GM21515 (cell line): ENCODE measurements at regions not wholly inside any gene's neighbourhood (a gene's known extent, or its start where the extent isn't known, plus 50 kb on each side); places are given as distances from the start of the nearest gene placed in this dataset.

Experiments used
- ATAC-seq: cut with Tn5 transposase; IDR thresholded peaks from one replicate; pipeline ENCODE4 v1.9.1; 2021; ENCODE audit not compliant: unreplicated experiment

GRCh38 chr1:37309574-37309973, 164.8 kb upstream of the ZC3H12A start:
- no peak for ATAC-seq

GRCh38 chr1:37310064-37310463, 164.3 kb upstream of the ZC3H12A start:
- no peak for ATAC-seq

DNA sequence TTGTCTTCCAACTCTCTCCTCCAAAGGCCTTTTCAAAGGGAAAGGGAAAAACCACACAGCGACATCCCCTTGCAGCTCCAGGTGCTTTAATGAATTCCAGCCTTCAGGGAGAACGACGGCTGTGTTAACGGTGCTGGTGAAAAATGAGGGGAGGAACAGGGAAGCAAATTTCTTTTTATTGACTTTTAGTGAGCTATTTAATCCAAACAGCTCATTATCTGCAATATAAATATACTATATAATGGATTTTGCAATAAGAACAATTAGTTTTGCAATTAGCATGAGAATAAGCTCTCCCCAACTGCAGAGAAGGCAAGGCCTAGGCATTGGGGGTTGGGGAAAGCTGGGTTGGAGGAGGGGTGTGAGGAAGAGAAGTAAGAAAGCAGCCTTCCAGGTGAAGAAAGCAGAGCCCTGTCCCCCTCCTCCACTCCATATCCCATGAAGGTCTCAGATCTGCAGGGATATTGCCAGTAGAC, 159.0 kb upstream of the ZC3H12A start:
- no peak for ATAC-seq

DNA sequence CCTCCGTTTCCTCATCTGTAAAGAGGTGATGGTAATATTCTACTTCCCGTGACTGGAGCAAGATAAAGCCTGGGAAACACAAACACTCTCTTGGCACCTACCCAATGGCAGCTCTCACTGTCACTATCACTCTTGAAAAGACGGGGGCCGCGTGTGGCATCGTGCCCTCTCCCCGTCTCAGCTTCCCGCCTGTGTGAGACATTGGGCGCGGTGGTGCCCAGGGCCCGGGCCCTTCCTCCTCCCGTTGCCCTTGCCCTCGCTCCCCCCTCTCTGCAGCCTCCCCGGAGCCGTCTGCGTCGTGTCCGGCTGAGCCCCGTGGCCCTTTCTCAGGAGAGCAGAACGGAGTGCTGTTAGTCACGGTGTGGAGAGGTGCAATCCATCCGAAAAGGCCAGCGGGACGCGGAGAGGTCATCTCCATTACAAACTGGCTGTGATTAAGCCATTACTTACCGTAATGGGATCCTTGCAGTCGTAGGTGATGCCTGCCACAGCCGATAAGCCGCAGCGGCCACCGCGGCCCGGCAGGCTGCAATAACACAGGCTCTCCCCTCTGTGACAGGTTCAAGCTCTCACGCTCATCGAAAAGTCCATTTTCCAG, 156.4 kb upstream of the ZC3H12A start:
- ATAC-seq, result no peak

DNA sequence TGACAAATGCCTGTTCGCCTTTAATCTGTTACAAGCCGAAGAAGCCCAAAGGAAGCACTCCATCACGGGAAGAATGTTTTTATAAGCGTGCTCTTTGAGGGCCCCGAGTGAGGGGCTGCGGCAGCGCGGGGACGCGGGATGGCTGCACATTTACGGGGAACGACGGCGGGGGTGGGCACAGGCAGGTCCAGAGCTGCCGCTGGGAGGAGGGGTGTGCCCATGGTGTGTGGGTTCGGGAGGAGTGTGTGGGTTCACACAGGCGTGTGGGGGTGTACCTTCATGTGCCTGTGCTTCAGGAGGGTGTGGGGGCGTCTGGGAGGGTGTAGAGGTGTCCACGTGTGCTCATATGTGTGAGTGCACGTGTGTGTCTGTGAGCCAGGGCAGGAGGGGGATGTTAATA, 155.9 kb upstream of the ZC3H12A start:
- ATAC-seq, result no peak

DNA sequence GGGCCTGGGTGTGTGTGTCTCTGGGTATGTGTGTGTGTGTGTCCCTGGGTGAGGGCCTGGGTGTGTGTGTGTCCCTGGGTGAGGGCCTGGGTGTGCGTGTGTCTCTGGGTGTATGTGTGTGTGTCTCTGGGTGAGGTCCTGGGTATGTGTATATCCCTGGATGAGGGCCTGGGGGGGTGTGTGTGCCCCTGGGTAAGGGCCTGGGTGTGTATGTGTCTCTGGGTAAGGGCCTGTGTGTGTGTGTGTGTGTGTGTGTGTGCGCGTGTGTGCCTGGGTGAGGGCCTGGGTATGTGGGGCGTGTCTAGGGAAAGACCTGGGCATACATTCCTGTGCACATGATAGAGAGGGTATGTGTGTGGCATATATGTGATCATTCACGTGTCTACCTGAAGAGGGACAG, 155.1 kb upstream of the ZC3H12A start:
- ATAC-seq, result no peak

DNA sequence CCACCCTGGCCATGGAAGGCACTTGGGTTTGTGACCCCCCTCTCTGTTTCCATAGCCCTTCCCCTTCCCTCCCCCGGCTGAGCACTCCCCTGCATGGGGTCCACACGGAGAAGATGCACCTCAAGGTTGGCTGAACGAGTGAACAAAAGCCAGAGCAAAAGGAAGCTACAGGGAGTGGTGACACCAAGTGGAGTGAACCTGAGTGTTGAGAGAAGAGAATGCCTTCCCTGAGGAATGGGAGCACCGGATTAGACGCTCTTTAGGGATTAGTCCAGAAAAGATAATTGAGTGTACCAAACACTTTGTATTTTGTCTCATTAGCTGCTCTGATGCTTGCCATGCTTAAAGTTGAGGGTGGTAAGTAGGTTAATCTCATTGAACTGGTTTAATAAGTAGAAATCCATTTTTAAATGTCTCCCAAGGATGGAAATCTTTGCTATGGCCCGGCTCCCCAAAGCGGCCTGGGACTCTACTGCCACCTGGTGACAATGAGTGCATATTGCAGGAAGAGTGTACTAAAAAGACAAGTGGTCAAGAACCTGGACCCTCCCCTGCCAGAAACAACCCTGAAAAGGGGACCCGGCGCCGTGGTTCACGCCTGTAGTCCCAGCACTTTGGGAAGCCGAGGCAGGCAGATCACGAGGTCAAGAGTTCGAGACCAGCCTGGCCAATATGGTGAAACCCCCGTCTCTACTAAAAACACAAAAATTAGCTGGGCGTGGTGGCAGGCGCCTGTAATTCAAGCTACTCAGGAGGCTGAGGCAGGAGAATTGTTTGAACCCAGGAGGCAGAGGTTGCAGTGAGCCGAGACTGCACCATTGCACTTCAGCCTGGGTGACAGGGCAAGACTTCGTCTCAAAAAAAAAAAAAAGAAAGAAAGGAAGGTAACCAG, 150.6 kb upstream of the ZC3H12A start:
- no peak for ATAC-seq

GRCh38 chr1:37325010-37325409, 149.4 kb upstream of the ZC3H12A start:
- no peak for ATAC-seq

DNA sequence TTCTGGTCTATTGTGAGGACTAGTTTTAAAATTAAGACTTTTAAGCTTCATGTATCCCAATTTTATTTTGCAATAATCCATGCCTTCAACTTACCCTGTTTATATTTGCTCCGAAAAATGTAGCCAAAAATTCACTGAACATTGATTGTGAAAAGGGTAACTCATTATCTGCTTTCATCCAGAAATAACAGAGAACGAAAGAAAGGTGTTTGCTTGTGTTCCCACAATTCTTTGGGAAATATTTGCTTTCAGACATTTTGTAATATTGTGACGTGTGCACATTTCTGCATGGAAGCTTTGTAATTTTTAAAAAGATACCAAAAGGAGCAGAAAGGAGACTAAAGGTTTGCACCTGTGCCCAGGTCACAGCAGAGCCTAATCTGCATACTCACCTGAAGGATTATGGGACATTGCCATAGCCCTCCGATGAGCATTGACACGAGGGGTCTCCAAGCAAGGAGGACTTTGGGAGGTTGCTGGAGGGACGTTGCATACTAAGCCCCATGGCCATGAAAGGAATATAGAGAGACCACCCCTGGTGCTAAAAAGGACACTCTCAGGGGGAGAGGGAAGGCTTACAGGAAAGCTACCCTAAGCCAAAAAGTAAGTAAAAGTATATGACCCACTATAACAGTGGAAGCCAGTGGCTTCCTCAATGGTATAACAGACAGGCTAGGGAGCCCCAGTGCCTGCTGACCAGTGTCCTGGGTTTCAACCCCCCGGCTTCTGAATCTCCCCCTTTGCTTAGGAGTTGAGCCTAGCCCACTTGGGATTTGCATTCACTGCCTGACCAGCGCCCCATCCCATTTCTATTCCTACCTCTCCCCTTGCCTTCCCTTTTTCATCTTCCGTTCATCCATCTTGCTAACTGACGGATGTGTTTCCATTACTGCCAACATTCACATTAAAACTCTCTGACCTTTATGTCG, 148.6 kb upstream of the ZC3H12A start:
- no peak for ATAC-seq

DNA sequence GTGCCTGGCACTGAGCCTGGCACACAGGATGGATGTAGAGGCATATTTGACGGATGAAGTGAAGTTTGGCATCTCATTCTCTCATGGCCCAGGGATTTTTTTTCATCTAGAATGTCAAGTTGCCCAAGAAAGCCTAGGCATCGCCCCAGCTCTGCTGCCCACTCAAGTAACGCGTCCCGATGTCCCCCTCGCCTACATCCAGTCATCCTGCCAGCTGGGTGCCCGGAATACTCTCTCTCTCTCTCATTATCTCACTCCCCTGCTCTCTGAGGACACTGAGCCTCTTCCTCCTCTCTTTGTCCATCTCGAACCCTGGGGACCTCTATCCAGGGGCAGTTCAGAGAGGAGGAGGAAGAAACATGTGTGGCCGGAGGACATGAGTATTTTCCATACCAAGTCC, 142.3 kb upstream of the ZC3H12A start:
- no peak for ATAC-seq

DNA sequence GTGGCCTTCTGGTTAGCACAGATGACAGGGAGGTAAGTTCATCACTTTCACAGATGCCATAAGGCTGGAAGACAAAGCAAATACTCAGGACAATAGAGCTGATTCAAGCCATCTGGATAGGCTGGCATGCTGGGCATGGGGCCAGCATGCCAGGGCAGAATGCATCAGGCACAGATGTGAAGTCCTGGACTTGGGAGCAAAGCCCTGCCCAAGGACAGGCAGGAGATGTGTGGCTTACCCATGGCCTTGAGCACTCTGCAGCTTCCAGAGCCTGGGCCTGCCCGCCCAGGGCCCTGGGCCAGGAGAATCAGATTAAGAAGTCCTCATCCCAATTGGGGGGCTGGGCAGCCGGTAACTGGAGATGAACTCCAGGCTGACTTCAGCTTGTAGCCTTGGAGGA, 135.7 kb upstream of the ZC3H12A start:
- ATAC-seq, result no peak

DNA sequence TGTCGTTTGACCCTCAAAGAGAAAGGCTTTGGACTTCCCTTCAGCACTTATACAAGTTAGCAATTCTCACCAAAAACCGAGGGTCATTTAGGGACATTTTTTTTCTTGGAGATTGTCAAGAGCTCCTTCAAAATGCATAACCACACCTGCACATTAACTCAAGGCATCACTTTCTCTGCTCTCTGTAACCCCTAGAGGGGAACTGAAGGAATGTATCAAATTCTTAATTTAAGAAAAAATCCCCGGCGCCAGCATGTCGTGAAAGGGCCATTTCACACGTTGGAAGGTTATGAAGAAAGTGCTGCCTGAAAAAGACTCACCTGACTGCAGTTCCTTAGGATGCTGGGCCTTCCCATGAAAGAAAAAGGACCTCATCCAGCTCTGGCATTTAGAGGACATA, 131.6 kb upstream of the ZC3H12A start:
- ATAC-seq, result no peak

DNA sequence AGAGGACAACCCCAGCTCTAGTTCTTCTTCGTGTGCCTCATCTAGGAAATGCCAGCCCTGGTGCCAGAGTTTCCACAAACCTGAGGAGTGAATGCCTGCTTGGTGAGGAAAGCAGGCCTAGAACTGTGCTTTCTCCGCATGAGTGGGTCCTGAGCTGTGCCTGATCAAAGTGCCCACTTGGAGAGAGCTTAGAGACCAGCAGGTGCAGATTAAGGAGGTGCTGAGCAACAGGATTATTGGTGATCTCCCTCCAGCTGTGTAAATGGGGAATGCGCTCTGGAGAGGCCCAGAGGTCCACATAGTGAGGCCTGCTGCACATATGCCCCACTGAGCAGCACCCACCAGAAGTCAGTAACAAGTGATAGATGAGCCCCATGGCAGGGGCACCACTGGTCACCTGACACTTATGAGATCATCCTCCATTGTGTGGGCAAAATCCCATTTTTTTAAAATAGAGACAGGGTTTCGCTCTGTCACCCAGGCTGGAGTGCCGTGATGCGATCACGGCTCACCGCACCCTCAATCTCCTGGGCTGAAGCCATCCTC, 127.2 kb upstream of the ZC3H12A start:
- no peak for ATAC-seq

DNA sequence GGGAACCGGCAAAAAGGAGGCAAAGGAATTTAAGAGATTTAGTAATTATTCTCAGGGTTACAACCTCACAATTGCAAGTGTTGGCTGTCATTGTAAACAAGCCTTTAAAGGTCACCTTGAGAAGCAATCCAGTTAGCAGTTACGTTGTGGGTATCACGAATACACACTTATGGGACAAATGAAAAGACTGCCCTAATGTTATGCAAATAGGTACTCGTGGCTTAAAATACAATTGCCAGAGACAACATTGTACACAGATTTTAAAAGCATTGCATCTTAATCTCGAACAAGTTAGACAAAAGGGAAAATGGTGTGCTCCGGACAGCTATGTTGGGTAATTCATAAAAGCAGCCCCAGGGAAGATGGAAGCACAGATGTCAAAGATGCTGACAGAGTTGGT, 120.5 kb upstream of the ZC3H12A start:
- no peak for ATAC-seq

GRCh38 chr1:37354876-37355650, 119.3 kb upstream of the ZC3H12A start:
- no peak for ATAC-seq

DNA sequence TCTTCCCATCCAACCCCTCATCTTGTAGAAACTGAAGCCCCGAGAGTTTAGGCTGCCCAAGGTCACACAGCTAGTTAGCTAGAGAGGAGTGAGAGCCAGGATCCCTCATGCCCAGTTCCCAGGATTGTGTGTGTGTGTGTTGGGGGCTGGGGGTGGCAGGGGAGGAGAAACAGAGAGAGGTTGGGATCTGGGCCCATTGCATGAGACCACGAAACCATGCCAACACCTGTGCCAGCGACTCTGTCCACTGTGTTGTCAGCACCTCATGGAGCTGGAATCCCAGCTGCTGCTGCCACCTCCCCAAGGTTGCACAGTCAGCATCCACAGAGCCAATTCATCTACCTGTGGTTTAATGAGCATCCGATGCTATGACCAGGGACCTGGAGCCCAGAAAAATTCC, 115.4 kb upstream of the ZC3H12A start:
- no peak for ATAC-seq

- ATAC-seq, result no peak
Measured at GRCh38 chr1:37360011-37360410, 114.4 kb upstream of the ZC3H12A start.

- ATAC-seq, result no peak
Measured at GRCh38 chr1:37362594-37363385, 111.6 kb upstream of the ZC3H12A start.

- ATAC-seq, result no peak
Measured at GRCh38 chr1:37363535-37363934, 110.8 kb upstream of the ZC3H12A start.
